Esophagus muscularis mucosa (tissue), 4 donors: ENCODE measurements at regions not wholly inside any gene's neighbourhood (a gene's known extent, or its start where the extent isn't known, plus 50 kb on each side); places are given as distances from the start of the nearest gene placed in this dataset.

Experiments
- DNase-seq: peaks from one replicate; pipeline ENCODE4 v3.0.0-alpha.2; 2017; ENCODE audit errors: extremely low spot score
- H3K27ac ChIP-seq, 4 donors: fragments of 200-600 bp; sonication (generic); replicated peaks in 1 of 4; 1 replicate in 3 of 4; 2 replicates in 1 of 4; pipeline ENCODE4 v1.5.1; 2016 to 2019; ENCODE audit warnings: mild to moderate bottlenecking in 1 of 4
- H3K27me3 ChIP-seq, 4 donors: fragments of 200-600 bp; sonication (generic); one replicate each; pipeline versions ENCODE4 v1.5.1 to v1.6.0; 2016 to 2019
- H3K36me3 ChIP-seq, 4 donors: fragments of 200-600 bp; sonication (generic); one replicate each; pipeline ENCODE4 v1.5.1; 2016 to 2019
- H3K4me1 ChIP-seq, 4 donors: fragments of 200-600 bp; sonication (generic); one replicate each; pipeline ENCODE4 v1.5.1; 2016 to 2019
- H3K4me3 ChIP-seq, 4 donors: fragments of 200-600 bp; sonication (generic); 1 replicate in 2 of 4; 2 replicates in 2 of 4; pipeline ENCODE4 v1.5.1; 2016 to 2019; ENCODE audit warnings: mild to moderate bottlenecking in 4 of 4, moderate library complexity in 1 of 4
- H3K9me3 ChIP-seq, 4 donors: fragments of 200-600 bp; sonication (generic); 1 replicate in 3 of 4; 2 replicates in 1 of 4; pipeline ENCODE4 v1.5.1; 2016 to 2019
- EP300 ChIP-seq: sonication (generic); formaldehyde crosslinking; IDR thresholded peaks from one replicate; pipeline ENCODE4 v1.6.1; 2017; ENCODE audit warnings: antibody characterized with exemption
- POLR2A ChIP-seq: fragments of 450-650 bp; IDR thresholded peaks from one replicate; pipeline ENCODE4 v1.6.1; 2017; ENCODE audit warnings: antibody characterized with exemption, moderate library complexity, mild to moderate bottlenecking, low read depth
- POLR2AphosphoS5 ChIP-seq, 2 donors: sonication (generic); formaldehyde crosslinking; IDR thresholded peaks; one replicate each; pipeline ENCODE4 v1.6.1; 2017; ENCODE audit warnings: antibody characterized with exemption in 2 of 2
- WGBS: methylation state at CpG from one replicate; pipeline ENCODE4 v1.1.5; 2018; 5-methylcytosine and 5-hydroxymethylcytosine counted together
- intact Hi-C: fragments of 100-400 bp; cut with DNase I; formaldehyde crosslinking; loops from one replicate; pipeline ENCODE4 v1.15.1; 2023
- TF ChIP-seq, protein P1 (sequence below), 3 experiments: fragments of 200-600 bp in 2 of 3; fragments of 450-650 bp in 1 of 3; sonication (generic) in 2 of 3; IDR thresholded peaks; one replicate each; pipeline ENCODE4 v1.5.1; 2017 to 2019; ENCODE audit warnings: antibody characterized with exemption in 3 of 3, mild to moderate bottlenecking in 2 of 3, moderate library complexity in 1 of 3

DNA sequence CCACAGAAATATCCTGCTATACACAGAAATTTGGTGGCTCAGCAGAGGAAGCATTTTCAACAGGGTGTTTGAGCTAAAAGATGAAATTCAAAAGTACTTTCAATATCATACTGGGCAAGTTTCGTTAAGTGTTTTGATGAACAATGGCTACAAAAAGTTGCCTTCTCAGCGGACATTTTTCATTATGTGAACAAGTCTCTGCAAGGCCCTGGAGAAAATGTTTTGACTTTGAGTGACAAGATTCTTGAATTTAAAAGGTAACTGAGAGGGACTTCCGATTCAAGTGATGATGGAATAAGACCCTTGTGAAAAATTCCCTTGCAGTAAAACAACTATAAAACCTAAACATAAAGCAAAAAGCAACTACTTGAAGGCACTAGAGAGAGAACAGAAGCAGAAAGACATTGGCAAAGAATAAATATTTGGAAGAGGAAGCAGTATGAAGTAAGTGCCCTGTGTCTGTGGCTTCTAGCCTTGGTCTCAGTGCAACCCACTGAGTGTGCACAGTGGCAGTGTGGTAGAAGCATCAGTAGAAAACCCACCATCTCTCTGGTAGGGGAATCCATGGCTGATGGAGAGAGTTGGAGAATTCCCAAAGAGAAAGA is 62.5 kb upstream of the NAMPT start:
- H3K36me3 ChIP-seq: no peaks in the 10 kb centered on the region
- no peak overlapping the region for H3K4me3 ChIP-seq
- no peak overlapping the region for H3K27ac ChIP-seq
- WGBS: 90% methylated on average over 3 of the region's 3 CpGs
- peak; percentile 29 for DNase-seq
- no peaks in the 10 kb centered on the region for H3K27me3 ChIP-seq
- intact Hi-C loops: loop anchor here (2.0 kb wide), 1 partner anchor 71 kb away; no protein-coding TSS in a partner anchor
- peaks cover 0 to 24% (median 16%) of the 10 kb centered on the region in 4 donors for H3K9me3 ChIP-seq
- TF ChIP-seq EP300 (no peak), POLR2A (no peak), POLR2AphosphoS5 (IDR thresholded peaks at IDR 0.05) (no peak)
- TF ChIP-seq, protein P1, sequence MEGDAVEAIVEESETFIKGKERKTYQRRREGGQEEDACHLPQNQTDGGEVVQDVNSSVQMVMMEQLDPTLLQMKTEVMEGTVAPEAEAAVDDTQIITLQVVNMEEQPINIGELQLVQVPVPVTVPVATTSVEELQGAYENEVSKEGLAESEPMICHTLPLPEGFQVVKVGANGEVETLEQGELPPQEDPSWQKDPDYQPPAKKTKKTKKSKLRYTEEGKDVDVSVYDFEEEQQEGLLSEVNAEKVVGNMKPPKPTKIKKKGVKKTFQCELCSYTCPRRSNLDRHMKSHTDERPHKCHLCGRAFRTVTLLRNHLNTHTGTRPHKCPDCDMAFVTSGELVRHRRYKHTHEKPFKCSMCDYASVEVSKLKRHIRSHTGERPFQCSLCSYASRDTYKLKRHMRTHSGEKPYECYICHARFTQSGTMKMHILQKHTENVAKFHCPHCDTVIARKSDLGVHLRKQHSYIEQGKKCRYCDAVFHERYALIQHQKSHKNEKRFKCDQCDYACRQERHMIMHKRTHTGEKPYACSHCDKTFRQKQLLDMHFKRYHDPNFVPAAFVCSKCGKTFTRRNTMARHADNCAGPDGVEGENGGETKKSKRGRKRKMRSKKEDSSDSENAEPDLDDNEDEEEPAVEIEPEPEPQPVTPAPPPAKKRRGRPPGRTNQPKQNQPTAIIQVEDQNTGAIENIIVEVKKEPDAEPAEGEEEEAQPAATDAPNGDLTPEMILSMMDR (IDR thresholded peaks at IDR 0.05): no peak
- no peaks in the 10 kb centered on the region for H3K4me1 ChIP-seq

DNA sequence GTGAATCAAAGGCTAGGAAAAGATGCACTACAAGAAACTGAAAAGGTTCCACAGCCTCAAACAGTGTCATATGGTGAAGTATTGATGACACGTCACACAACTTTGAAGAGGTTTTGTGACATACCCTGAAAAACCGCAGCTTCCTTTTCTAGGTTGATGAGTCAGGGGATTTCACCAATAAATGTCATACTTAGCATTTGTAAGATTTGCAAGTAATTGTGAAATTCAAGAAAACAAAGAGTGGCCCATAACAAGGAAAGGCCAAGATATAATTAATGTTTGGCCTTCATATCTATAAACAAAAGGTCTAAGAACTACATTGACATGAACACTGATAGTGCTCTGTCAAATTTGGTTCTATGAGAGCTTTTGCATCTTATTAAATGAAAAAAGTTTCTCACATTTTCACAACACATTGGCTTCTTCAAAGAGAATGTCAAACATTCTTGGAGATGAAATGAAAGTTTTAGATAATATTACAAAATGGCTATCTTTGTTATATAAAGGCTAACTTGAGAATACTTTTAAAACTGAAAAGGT is 62.0 kb upstream of the NAMPT start:
- H3K4me1 ChIP-seq: no peaks in the 10 kb centered on the region
- H3K4me3 ChIP-seq: no peak overlapping the region
- WGBS: 76% methylated on average over 2 of the region's 2 CpGs
- no peaks in the 10 kb centered on the region for H3K36me3 ChIP-seq
- intact Hi-C loops: loop anchor here (2.0 kb wide), 1 partner anchor 72 kb away; no protein-coding TSS in a partner anchor
- peaks cover 0 to 30% (median 22%) of the 10 kb centered on the region in 4 donors for H3K9me3 ChIP-seq
- no peak overlapping the region for H3K27ac ChIP-seq
- DNase-seq: peak; percentile 42
- H3K27me3 ChIP-seq: no peaks in the 10 kb centered on the region
- TF ChIP-seq POLR2A (no peak), POLR2AphosphoS5 (IDR thresholded peaks at IDR 0.05) (no peak), EP300 (no peak)

DNA sequence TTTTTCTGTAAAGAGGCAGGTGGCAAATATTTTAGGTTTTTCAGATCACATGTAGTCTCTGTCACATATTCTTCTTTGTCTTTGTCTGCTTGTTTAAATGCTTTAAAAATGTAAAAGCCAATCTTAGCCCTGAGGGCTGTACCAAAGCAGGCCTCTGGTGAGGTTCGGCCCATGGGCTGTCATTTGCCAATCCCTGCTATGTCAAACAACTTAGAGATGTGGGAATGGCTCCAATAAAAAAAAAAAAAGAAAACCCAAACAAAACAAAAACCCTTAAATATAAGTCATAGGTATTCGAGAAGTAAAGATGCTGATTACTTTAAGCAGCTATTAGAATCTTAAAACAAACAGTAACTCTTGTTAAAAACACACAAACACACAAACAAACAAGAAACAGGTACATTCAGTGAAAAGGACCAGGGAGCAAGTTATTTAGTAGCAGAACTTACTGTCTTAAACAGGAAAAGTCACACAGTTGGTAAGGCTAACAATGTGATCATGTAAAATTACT is 61.4 kb upstream of the NAMPT start:
- Histone ChIP-seq H3K9me3 (peaks cover 0 to 35% (median 26%) of the 10 kb centered on the region in 4 donors), H3K4me3 (no peak overlapping the region), H3K27ac (peak overlapping the region in 1 of 4 donors; percentile 13), H3K4me1 (no peaks in the 10 kb centered on the region), H3K36me3 (no peaks in the 10 kb centered on the region), H3K27me3 (no peaks in the 10 kb centered on the region)
- WGBS: 78% methylated on average over 2 of the region's 2 CpGs
- intact Hi-C loops: loop anchor here (2.0 kb wide), 1 partner anchor 73 kb away; no protein-coding TSS in a partner anchor
- no peak for DNase-seq
- TF ChIP-seq, protein P1 (IDR thresholded peaks at IDR 0.05): no peak
- TF ChIP-seq POLR2AphosphoS5 (IDR thresholded peaks at IDR 0.05) (no peak), POLR2A (no peak), EP300 (no peak)

DNA sequence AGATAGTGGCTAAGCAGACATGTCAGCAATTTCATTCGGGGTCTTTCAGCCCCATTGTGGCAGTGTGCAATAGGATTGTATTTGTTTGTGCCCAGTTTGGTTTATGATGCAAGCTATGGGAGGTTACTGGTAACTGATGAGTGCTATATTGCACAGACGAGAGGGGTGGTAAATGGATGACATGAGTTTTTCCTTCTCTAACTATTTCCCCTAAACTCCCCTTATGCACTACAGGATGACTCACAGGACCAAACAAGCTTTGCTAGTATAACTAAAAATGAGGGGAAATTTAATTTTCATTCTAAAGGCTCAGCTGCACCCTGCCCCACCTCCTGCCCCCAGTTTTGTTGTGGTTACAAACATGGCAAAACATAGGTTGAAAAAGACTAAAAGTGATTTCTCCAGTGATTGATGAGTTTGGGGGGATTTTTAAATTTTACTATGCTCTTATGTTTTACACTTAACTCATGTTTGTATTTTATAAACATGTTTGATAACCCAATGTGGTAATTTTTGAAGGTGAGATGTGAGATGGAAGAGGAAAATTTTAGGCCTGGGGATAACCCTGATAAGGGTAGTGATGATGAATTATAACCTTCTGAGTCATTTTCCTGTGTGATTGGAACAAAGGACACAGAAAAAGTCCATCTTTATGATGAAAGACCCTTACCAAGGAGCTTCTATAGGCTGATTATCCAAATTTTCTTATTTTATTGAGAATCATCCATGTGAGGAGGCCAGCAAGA is 60.8 kb upstream of the NAMPT start:
- no peak for DNase-seq
- H3K27me3 ChIP-seq: no peaks in the 10 kb centered on the region
- H3K36me3 ChIP-seq: no peaks in the 10 kb centered on the region
- TF ChIP-seq POLR2AphosphoS5 (IDR thresholded peaks at IDR 0.05) (no peak), EP300 (no peak), POLR2A (no peak)
- TF ChIP-seq, protein P1 (IDR thresholded peaks at IDR 0.05): no peak
- H3K27ac ChIP-seq: peak overlapping the region in 1 of 4 donors; percentile 13
- no peak overlapping the region for H3K4me3 ChIP-seq
- intact Hi-C loops: loop anchor here (2.0 kb wide), 1 partner anchor 73 kb away; no protein-coding TSS in a partner anchor
- no peaks in the 10 kb centered on the region for H3K4me1 ChIP-seq
- WGBS: 44% methylated on average over 2 of the region's 2 CpGs
- H3K9me3 ChIP-seq: peaks cover 0 to 37% (median 29%) of the 10 kb centered on the region in 4 donors

DNA sequence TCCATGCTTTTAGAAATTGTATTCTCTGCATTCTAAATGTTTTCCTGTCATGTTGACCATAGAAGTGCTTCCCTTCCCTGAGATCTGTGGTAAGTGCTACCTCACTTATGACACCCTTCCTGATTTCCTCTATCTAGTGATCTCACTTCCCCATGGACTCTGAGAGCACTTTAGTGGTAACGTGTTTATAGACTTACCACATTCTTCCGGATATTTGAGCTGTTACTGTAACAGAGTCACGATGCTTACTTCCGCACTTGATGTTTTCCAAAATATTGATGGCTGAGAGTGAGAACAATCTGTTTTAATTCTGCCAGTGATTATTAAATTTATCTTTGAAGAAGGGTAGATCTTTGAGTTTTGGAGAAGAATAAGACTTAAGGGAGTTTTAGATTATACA is 60.1 kb upstream of the NAMPT start:
- TF ChIP-seq EP300 (no peak), POLR2AphosphoS5 (IDR thresholded peaks at IDR 0.05) (peak in 1 of 2 donors; percentile 12)
- H3K9me3 ChIP-seq: peaks cover 0 to 32% (median 26%) of the 10 kb centered on the region in 4 donors
- H3K27ac ChIP-seq: no peak overlapping the region
- no peaks in the 10 kb centered on the region for H3K27me3 ChIP-seq
- intact Hi-C loops: no loop called here
- no peak overlapping the region for H3K4me3 ChIP-seq
- H3K4me1 ChIP-seq: no peaks in the 10 kb centered on the region
- WGBS: 85% methylated on average over 4 of the region's 4 CpGs
- DNase-seq: no peak
- no peaks in the 10 kb centered on the region for H3K36me3 ChIP-seq
